ENCODE measurements at regions not wholly inside any gene's neighbourhood (a gene's known extent, or its start where the extent isn't known, plus 50 kb on each side); places are given as distances from the start of the nearest gene placed in this dataset.

DNA sequence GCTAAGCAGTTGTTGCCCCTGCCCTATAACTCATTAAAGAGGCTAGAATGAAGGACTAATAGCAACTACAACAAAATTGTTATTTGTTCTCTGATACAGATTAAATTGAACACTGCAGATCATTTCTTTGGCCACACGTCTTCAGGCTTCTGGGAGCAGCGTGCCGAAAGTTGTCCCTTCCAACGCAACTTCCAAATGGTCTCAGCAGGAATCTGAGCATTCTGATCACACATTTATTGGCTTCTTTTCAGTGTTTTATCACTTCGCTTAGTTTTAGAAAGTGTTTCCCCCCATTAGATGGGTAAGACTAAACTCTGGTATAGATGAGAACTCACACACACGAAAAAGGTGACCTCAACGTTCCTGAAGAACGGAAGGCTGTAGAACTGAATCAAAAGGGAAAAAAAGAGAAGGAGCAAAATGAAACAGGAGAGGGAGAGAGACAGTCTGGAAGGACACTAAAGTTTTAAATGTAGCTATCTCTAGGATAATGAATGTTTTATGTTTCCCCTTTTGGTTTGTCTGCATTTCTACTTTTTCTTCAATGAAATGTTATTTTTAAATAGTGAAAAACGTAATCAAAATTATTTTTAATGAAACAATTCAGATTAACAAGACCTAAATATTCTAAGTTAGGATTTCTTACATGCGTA is 336.5 kb downstream of the RRAGC start:
- no peak for DNase-seq
- ATAC-seq, result no peak
- intact Hi-C loops (cut with DNase I, micrococcal nuclease), result no loop called here
- TF ChIP-seq, protein P1, sequence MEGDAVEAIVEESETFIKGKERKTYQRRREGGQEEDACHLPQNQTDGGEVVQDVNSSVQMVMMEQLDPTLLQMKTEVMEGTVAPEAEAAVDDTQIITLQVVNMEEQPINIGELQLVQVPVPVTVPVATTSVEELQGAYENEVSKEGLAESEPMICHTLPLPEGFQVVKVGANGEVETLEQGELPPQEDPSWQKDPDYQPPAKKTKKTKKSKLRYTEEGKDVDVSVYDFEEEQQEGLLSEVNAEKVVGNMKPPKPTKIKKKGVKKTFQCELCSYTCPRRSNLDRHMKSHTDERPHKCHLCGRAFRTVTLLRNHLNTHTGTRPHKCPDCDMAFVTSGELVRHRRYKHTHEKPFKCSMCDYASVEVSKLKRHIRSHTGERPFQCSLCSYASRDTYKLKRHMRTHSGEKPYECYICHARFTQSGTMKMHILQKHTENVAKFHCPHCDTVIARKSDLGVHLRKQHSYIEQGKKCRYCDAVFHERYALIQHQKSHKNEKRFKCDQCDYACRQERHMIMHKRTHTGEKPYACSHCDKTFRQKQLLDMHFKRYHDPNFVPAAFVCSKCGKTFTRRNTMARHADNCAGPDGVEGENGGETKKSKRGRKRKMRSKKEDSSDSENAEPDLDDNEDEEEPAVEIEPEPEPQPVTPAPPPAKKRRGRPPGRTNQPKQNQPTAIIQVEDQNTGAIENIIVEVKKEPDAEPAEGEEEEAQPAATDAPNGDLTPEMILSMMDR (IDR thresholded peaks at IDR 0.05), result no peak
- Histone ChIP-seq H3K4me1 (ENCODE audit: low read depth) (no peaks in the 10 kb centered on the region), H3K36me3 (ENCODE audit: low read depth) (no peaks in the 10 kb centered on the region), H3K9me3 (no peaks in the 10 kb centered on the region), H3K4me3 (no peak overlapping the region)

GRCh38 chr1:38516560-38516959 is 343.0 kb downstream of the RRAGC start:
- ATAC-seq (no peak), DNase-seq (no peak)
- Histone ChIP-seq H3K9me3 (no peaks in the 10 kb centered on the region), H3K36me3 (ENCODE audit: low read depth) (no peaks in the 10 kb centered on the region), H3K4me1 (ENCODE audit: low read depth) (no peaks in the 10 kb centered on the region), H3K4me3 (no peak overlapping the region)
- TF ChIP-seq, protein P1 (IDR thresholded peaks at IDR 0.05), result no peak
- intact Hi-C loops (cut with DNase I, micrococcal nuclease), result no loop called here

DNA sequence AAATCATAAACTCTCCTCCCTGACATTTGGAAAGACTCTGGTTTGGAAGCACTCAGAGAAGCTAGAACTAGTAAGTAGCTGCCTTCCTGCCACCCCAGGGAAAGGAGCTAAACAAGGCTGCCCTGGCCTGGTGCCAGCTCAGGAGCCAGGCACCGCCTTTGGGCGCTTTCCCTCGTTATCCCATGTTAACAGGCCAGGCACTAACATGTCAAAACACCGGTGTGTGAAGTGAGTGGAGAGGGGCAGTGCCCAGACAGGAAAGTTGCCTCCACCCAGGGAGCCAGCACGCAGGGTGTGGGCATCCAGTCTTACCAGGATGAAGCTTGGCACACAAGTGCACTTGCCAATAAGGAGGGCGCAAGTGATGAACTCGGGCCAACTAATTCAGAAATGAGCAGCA is 346.8 kb downstream of the RRAGC start:
- H3K9me3 ChIP-seq, result no peaks in the 10 kb centered on the region
- H3K4me1 ChIP-seq (ENCODE audit: low read depth), result no peaks in the 10 kb centered on the region
- DNase-seq (no peak), ATAC-seq (no peak)
- intact Hi-C loops (cut with DNase I, micrococcal nuclease), result no loop called here
- TF ChIP-seq, protein P1 (IDR thresholded peaks at IDR 0.05), result no peak
- no peak overlapping the region for H3K4me3 ChIP-seq
- H3K36me3 ChIP-seq (ENCODE audit: low read depth), result no peaks in the 10 kb centered on the region

DNA sequence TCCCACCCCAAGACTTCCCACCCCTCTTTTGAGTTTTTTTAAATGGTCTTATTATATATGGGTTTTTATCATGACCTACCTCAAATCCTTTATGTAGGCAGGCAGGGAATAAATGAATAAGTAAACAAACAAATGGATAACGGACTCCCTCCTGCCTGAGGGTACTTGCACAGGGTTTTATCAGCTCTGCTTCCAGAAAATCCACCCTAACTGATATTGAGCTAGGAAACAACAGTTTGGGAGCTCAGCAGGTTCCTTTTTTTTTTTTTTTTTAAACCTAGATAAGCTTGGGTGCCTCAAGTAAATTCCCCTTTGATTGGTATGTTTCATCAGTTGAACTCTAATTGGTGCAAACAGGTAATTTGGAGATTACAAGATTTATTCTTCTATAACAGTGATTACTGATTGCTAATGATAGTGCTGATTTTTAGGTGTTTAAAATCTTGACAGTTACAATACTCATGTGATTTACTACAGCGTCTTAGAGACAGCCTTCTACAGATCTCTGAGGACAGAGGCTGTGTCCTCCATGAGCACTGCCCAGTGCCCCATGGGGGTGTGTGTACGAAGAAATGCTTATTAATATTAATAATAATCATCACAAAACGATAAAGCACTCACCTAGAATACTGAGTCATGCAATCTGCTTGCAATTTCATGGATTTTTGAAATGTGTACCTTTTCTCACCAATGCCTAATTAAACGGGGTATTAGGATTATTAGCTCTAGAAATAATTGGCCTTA is 347.4 kb downstream of the RRAGC start:
- H3K4me3 ChIP-seq, result no peak overlapping the region
- TF ChIP-seq, protein P1 (IDR thresholded peaks at IDR 0.05), result no peak
- intact Hi-C loops (cut with DNase I, micrococcal nuclease), result no loop called here
- no peaks in the 10 kb centered on the region for H3K36me3 ChIP-seq (ENCODE audit: low read depth)
- no peaks in the 10 kb centered on the region for H3K4me1 ChIP-seq (ENCODE audit: low read depth)
- no peak for DNase-seq
- ATAC-seq, result no peak
- H3K9me3 ChIP-seq, result no peaks in the 10 kb centered on the region

DNA sequence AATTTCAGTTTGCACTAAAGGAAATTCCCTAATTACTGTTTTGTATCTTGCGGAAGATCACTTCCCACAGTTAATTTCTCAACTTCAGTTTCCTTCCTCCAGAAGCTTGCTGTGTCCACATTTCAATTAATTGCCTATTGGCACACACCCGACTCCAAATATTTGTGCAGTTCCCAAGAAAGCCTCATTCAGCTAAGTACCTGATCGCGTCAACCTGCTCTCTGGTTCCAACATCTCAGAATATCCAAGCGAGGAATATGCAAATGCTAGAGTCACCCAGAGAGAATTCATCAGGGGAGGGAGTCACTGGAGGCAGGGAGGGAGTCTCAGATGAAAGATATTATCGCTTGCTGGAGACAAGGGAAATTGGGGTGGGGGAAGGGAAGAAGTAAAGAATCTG is 351.3 kb downstream of the RRAGC start:
- intact Hi-C loops (cut with DNase I, micrococcal nuclease), result no loop called here
- TF ChIP-seq, protein P1 (IDR thresholded peaks at IDR 0.05), result no peak
- Histone ChIP-seq H3K9me3 (no peaks in the 10 kb centered on the region), H3K4me3 (no peak overlapping the region), H3K4me1 (ENCODE audit: low read depth) (no peaks in the 10 kb centered on the region), H3K36me3 (ENCODE audit: low read depth) (no peaks in the 10 kb centered on the region)
- no peak for ATAC-seq
- no peak for DNase-seq

Measured in mucosa of descending colon (tissue), 3 donors.